ENCODE measurements at regions not wholly inside any gene's neighbourhood (a gene's known extent, or its start where the extent isn't known, plus 50 kb on each side); places are given as distances from the start of the nearest gene placed in this dataset.

DNA sequence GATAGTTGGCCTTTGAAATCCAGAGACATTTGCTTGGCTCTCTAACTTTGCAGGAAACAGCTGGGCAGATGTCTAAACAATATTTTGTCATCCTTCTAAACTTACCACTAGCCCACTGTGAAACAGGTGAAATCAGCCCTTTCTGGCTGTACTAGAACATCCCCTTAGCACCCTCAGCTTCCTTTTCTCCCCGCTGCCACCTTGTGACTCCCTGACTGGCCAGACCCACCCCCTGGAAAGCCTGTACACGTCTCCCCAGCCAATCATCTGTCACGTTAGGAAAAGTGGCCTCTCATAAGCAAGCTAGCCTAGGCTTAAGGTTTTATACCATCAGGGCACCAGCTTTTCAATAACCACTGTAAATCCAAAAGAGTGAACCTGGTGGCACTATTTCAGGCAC lies 88.6 kb upstream of the E2F3 start:
- peak in 1 of 2 donors; percentile 30 for DNase-seq (ENCODE audit: low read depth in 2 of 2)

DNA sequence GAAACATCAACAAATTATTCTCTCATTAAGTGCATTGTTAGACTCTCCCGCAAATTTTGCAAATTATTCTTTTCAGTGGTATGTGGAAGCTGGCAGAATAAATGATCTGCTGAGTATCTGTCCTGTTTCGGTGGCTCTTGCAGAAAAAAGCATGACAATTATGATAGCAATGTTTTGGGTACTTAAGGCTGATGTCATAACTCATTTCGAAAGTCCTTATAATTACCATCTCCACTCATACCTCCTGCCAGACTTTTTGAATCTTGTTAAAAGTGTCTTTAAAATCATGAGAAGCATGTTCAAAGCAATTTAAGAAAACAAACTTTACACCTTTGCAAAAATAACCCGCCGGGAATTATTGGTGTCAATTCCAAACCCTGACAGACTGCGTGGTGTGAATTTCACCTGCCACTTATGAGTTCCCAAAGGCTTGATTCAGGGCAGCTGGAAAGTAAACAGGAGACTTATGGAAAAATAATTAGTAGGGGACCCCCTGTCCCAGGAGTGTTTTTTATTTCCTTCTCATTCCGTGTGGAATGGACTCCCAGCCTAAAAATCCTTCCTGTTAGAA lies 87.6 kb upstream of the E2F3 start:
- no peak for DNase-seq (ENCODE audit: low read depth in 2 of 2)

DNA sequence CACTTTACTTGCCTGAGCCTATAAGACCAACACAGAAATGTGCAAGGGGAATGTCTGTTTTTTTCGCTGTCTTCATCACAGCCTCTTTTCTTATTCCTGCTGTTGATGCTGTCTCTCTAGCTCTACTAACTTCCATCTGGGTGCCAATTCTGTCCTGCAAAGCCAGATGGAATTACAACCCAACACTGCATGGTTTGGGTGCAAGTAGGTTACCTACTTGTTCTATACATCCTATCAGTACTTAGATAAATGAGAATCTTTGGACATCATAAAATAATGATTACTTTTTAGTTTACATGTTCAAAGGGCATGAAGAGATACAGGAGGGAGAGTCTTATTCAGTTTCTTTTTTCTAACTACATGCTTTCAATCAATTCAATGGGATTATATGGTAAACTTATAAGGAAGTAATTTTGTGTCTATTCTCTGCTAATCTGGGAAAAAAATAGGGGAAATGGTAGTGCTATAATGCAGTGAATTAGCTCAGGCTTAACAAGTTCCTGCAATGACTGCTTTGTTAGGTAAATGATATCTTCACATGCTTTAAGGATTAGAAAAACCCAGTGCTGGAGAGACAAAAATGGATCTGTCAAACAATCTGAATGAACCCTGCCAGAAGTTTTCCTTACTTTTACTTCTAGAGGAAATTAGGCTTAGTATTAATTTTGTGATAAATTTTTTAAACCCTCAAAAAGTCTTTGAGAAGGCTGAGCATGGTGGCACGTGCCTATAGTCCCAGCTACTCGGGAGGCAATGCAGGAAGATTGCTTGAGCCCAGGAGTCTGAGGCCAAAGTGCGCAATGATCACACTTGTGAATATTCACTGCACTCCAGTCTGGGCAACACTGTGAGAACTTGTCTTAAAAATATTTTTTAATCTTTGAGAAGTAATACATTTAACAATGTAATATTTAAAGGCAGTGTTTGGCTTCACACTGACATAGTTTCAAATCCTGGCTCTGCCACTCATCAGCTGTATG lies 86.5 kb upstream of the E2F3 start:
- no peak for DNase-seq (ENCODE audit: low read depth in 2 of 2)

DNA sequence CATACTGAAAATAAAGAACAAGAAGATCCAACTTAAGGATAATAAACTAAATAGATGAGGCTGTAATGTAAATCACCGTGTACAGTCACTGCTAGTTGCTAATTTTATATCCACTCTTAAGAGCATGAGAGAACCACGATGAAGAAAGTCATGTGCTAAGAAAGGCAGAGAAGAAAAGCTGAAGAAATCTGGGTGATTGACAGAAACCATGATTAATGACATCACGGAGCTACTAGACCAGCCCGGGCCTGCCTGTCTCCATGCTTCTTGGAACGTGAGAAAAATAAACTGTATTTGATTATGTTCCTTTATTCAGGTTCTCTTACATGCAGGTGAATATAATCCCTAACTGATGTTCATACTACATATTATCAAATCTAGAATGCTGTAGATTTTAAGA lies 84.2 kb upstream of the E2F3 start:
- DNase-seq (ENCODE audit: low read depth in 2 of 2) = no peak

- no peak for DNase-seq (ENCODE audit: low read depth in 2 of 2)
Measured at GRCh38 chr6:20318851-20319387, 82.8 kb upstream of the E2F3 start.

GRCh38 chr6:20319520-20320357 lies 81.9 kb upstream of the E2F3 start:
- DNase-seq (ENCODE audit: low read depth in 2 of 2) = no peak

DNA sequence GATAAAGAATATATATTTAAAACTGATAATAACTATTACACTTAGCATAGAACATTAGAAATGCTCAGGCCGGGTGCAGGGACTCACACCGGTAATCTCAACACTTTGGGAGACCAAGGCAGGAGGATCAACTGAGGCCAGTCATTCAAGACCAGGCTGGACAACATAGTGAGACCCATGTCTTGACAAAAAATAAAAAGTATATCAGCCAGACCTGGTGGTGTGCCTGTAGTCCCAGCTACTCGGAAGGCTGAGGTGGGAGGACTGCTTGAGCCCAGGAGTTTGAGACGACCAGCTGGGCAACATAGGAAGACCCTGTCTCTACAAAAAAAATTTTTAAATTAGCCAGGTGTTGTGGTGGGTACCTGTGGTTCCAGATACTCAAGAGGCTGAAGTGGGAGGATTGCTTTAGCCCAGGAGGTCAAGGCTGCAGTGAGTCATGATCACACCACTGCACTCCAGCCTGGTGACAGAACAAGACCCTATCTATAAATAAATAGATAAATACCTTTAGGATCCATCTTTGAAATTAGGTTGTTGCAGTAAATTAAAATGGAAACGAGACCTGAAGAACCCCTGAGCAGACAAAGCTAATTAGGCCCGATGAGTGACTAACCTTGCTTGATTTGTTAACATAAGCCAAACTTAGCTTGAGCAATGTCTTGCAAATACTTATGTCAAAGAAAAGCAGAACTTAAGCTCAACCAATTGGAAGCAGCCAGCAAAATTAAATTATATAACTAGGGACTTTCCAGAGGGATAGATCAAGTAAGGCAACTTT lies 75.8 kb upstream of the E2F3 start:
- no peak for DNase-seq (ENCODE audit: low read depth in 2 of 2)

- DNase-seq (ENCODE audit: low read depth in 2 of 2) = no peak
Measured at GRCh38 chr6:20326422-20326728, 75.3 kb upstream of the E2F3 start.

GRCh38 chr6:20327141-20327540 lies 74.5 kb upstream of the E2F3 start:
- DNase-seq (ENCODE audit: low read depth in 2 of 2) = no peak

GRCh38 chr6:20328266-20328923 lies 73.3 kb upstream of the E2F3 start:
- DNase-seq (ENCODE audit: low read depth in 2 of 2) = no peak

DNA sequence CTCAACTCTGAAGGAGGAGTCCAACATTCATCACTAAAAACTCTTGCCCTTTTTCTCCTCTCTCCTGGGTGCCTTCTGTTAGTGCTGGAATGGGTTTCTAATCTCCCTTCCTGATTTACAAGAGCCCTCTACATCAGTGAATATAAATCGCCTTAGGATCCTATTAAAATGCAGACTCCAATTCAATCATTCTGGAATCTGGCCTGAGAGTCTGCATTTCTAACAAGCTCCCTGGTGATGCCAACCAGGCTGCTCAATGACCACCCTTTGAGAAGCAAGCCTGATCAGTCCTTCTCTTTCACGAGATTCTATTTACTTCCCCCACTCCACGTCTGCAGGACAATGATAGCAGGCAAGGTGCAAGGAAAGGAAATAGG lies 72.8 kb upstream of the E2F3 start:
- DNase-seq (ENCODE audit: low read depth in 2 of 2) = no peak

DNA sequence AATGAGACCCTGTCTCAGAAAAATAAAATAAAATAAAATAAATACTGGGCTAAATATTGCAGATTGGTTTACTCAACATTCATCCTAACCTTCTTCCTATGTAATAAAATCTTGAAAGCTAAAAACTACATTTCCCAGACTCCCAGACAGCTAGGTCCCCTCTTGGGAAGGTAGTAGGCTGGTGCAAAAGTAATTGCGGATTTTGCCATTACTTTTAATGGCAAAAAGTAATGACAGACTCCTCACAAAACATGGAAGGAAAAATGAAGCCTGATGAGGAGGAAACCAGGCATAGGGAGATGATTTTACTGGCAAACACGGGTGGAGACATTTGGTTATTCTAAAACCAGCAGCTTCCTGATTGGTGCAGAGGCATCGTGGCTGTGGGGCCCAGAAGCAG lies 70.6 kb upstream of the E2F3 start:
- no peak for DNase-seq (ENCODE audit: low read depth in 2 of 2)

DNA sequence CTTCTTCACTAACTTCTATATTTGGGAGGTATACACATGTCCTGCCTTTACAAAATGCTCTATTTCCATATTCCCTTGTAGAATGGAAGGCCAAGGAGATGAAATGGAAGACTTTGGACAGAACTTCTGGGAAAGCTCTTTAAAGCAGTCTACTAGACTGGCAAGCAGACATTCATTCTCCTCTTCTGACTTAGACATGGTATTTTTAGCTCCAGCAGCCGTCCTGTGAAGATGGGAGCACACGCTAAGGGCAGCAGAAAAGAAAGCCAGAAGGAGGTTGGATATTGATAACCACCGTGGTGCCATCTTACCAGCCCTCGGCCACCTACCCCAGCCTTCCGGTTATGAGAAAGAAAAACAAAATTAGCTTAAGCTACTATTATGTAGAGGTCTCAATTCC lies 70.1 kb upstream of the E2F3 start:
- no peak for DNase-seq (ENCODE audit: low read depth in 2 of 2)

GRCh38 chr6:20332441-20333006 lies 69.2 kb upstream of the E2F3 start:
- no peak for DNase-seq (ENCODE audit: low read depth in 2 of 2)

- DNase-seq (ENCODE audit: low read depth in 2 of 2) = no peak
Measured at GRCh38 chr6:20333721-20334269, 67.9 kb upstream of the E2F3 start.

DNA sequence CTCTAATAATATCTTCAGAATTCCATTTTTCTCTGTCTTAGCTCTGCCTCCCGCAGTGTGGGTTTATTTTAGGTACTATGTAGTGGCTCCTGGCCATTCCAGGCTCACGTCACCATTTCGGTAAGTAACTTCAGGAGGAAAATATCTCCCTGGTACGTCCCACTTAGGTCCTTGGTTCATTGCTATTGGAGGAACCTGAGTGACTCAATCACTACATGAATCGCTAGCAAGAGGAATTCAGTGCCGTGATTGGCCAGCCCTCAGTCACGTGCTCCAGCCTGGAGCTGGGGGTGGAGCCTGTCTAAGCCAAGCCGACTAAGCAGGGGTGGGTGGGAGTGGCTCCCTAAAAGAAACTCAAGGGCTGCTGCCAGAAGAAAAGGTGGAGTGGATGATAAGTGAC lies 67.3 kb upstream of the E2F3 start:
- no peak for DNase-seq (ENCODE audit: low read depth in 2 of 2)

DNA sequence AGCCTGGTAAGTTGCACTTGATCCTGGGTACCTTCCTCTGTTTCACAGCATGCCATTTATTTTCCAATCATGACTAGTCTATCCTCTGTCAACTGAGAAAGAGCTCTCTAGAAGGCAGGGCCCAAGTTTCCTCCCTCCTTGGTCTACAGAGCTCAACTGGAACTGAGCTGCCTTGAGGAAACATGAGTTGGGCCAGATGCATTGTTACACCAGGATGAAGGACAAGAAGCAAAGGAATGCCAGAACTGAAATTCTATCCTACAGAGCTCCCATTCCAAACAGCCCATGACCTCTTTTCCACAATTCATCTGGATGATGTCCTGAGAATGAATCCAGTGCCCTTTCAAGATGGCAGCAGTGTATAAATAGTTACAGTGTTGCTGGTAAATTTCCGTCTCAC lies 66.7 kb upstream of the E2F3 start:
- no peak for DNase-seq (ENCODE audit: low read depth in 2 of 2)

GRCh38 chr6:20335872-20336271 lies 65.8 kb upstream of the E2F3 start:
- DNase-seq (ENCODE audit: low read depth in 2 of 2) = no peak

DNA sequence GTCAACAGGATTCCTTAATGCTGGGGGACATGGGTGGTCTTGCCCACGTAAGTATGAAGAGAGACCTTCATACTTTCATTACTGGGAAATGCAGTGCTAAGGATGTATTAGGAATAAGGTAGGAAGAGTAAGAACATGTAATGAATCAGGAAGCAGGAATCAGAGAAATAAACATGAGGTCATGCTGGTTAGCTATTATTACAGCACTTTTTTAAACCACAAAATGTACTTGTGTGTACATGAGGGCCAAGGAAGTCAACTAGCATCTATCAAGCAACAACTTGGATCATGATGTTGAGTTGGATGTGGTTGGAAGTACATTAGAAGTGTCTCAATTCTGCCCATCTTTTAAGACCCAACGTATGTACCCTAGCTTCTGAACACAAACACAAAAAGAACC lies 63.5 kb upstream of the E2F3 start:
- no peak for DNase-seq (ENCODE audit: low read depth in 2 of 2)

All from lung microvascular endothelial cell (primary cell).